HG02588 (cell line): ENCODE measurements at regions not wholly inside any gene's neighbourhood (a gene's known extent, or its start where the extent isn't known, plus 50 kb on each side); places are given as distances from the start of the nearest gene placed in this dataset.
"Not testable (repeated sequence)": the region's sequence is repeated elsewhere in the genome, so short reads cannot be mapped to it uniquely, and the experiment has no call there.

Experiments used
- ATAC-seq: cut with Tn5 transposase; IDR thresholded peaks from one replicate; pipeline ENCODE4 v1.9.1; 2021; ENCODE audit warnings: mild to moderate bottlenecking, moderate library complexity; ENCODE audit not compliant: unreplicated experiment

DNA sequence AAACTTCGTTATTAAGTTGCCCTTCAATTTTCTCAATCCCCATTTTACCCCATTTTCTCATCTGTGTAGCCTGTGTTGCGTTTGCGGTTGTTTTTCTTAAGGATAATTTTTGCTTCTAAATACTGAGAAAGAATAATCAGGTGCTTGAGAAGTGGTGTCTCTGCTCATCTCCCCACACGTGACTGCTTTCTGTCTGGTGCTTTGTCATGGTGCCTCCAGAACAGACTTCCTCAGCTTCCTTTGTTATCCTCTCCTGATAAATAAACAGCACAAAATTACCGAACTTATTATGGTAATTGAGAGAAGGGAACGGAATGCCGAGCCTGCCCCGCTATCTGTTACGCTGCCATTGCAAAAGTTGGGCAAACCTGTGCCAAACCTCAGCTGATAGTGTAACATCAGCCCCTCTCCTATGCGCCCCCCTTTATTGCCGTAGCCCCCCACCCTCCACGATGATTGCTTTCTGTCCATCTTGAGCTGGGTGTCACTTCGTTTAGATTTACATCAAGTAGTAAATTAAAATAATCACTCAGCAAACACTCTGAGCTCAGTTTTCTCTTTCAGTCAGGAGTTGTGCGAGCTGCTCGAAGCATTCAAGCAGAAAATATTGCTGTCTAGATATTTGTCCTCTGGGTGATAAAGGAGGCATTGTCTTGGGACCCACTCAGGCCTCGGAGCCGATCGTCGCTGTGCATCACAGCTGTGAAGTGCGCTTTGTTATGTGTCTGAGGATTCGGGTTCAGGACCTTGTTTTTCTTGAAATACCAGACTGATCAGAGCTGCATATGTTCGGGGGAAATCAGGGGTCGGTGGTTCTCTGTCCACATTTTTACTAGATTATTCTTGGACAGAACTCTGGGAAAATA, 1008.5 kb upstream of the FANCL start:
- ATAC-seq, result no peak

DNA sequence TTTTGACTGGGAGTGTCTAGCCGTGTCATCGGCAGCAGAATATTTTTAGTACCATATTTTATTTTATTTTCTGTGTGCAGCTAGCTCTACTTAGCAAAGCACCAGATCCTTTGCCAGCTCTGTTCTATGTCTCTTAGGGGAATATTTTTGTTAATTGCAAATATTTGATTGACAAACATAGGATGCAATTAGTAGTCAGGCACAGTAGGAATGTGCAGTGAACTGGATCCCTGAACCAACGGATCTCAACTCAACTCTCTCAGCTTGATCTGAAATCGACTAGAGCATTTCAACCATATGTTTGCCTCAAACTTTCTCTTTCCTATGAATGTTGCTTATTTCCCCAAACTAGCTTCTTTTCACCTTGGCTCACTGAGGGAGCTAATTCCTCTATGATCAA, 998.0 kb upstream of the FANCL start:
- ATAC-seq, result no peak

DNA sequence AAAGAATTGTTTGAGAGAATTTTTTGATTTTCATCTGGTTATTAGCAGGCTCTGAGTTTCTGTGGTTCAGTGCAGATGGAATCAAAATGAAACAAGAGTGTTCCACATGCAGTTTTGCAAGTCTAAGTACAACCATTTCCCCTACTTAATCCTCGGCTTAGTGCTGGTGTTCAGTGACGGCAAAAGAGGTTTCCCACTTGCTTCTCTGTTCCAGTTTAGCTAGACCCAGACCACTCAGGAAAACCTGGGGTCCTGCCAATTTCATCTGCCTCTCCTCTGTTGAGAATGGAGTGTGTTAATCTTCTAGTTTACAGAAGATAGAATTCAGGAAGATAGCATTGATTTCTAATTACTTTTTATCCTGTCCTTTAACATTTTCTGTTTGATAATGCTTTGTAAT, 996.2 kb upstream of the FANCL start:
- ATAC-seq, result no peak

DNA sequence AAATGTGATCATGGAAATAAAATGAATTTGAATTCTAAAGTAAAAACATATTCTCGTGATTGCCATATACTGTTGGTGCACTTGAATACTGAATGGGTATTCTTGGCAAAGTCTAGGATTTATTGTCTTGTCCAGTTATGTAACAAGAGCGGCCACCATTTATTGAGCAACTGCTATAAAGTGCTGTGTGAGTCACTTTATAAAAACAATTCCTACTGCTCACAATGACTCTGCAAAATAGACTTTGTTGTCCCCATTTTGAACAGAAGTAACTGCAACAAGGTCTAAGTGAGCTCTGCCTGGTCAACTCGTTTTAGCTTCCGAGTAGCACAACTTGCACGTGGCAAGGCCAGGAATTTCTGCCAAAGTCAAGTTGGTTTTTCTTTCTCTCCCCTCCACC, 995.6 kb upstream of the FANCL start:
- no peak for ATAC-seq

DNA sequence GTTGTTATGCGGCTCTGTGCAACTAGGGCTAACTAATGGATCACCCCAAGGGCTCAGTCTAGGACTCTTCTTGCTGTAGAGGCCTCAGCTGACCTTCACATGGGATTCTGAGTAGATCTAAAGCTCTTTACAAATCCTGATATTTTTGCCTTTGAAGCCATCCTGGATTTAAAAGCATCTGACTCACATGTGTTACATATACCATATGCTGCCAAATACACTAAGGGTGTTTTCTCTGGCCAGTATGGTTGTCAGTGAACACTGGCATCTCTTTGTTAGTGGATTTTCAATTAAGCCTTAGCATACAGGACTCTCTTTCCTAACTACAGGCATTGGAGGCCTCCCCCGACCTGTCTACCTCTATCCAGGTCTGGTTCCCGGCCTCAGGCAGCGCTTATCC, 992.8 kb upstream of the FANCL start:
- ATAC-seq, result no peak

DNA sequence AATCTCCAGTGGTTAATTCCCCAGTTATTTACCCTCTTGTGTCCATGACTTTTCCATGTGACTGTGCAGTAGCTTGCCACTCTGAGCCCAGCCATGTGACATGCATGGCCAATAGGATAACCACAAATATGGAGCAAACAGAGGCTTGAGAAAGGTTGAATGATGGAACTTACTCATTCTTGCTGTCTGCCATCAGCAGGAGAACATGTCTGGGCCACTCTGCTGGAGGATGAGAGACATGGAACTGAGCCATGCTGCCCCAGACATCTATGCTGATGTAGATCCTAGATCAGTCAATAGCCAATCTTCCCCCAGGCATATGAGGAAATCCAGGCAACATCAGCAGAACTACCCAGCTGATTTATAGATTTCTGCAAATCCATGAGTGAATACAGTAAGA, 992.3 kb upstream of the FANCL start:
- no peak for ATAC-seq

DNA sequence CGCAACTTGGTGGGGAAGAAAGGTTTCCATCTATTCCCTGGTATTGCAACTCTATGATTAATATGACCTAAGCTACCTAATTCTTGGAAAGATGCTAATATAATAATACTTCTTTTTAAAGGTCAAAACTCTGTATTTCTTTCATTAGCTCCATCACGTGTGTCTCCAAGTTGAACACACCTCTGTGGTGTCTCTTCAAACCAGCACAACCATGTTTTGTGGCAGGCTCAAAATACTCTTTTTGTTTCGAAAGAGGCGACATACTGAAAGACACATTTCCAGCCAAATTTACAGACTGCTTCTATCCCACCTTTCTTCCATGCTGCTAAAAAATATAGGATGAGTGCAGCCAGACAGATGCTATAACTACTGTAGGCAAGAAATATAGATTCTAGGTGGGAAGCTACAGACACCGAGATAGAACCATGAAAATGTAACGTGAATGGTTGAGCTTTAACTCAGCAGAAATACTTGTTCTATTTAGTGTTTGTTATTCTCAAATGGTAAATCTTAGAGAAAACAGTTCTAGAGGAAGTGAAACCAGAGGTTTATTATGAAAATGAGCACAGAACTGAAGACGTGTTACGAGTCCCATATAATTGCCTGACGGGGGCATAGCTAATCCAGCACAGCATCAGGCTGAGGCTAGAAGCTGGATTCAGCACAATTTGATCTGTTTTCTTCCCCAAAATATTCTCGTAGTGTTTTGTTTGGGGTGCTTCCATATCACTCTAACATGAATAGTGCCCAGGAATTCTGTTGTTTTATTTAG, 991.5 kb upstream of the FANCL start:
- ATAC-seq, result peak; percentile 94

DNA sequence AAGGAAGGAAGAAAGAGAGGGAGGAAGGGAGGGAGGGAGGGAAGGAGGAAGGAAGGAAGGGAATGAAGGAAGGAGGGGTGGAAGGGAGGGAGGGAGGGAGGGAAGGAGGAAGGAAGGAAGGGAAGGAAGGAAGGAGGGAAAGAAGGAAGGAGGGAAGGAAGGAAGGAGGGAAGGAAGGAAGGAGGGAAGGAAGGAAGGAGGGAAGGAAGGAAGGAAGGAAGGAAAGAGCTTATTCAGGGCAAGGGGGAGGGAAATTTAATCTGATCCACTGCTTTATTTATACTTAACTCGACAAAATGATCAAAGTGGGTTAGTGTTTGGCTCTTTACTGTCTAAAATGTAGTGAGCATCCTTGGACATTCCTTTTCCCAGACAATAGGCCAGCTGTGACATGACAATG, 985.2 kb upstream of the FANCL start:
- ATAC-seq, result not testable (repeated sequence)

DNA sequence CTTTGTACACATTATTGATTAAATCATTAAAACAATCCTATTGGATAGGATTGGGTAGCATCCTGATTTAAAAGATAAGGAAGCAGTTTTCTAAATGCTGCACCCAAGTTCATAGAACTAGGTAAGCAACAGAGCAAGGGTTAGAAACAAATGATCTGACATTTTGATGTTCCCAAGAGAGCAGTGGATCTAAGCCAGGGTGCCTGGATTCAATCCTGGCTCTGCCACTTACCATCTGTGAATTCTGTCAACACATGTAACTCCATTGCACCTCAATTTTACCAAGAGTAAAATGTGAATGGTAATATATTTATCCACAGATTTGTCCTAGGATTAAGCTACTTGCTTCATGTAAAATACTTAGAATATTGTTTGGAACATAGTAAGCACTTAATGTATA, 982.6 kb upstream of the FANCL start:
- ATAC-seq, result no peak

DNA sequence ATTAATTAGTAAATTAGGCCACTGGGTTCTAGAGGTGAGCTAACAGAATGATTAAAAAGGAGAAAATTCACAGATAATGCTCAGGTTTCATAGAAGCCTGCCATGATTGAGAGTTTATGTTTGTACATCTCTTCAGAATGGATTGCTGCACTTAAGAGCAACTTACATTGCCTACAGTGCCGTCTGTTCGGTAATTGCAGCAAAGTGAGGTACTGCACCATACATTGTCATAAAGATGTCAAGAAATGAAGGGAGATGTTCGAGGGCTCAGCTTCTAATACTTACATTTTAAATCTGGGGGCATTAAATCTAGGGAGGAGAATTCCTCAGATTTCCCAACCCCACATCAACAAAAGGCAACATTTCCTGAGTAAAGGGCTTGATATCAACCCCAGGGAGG, 976.2 kb upstream of the FANCL start:
- no peak for ATAC-seq

DNA sequence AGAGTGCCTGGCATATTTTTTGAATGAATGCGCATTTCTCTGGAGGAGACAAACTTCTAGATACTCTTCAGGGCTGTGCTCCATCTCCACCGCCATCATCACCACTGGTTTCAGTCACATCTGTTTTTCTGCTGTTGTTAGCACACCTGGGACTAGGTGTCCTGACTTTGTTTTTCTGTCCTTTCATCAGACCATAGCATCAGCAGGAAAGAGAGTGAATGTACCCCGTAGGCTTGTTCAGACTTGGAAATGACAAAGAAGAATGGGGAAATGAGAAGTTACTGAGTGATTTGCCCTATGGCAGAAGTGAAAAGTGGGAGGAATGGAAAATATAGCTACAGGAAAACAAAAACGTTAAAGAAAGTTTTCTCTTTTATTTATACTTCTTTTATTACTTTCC, 965.2 kb upstream of the FANCL start:
- no peak for ATAC-seq

DNA sequence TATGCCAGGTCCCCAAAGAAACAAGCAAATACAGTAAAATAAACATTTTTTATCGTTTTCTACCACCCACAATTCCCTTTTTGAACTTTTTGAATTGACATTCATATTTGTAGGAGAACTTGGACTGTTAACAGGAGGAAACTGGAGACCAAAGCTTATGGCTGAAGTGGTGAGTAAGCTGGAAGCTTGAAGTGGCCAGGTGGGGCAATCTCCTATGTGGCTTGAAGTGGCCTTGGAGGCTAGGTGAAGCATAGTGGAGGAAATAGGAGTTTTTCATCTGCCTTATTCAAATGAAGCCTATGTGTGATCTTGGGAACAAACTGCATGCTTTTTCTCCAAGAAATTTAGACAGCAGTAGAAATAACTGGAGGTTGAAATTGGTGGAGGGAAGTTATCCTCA, 962.9 kb upstream of the FANCL start:
- no peak for ATAC-seq

DNA sequence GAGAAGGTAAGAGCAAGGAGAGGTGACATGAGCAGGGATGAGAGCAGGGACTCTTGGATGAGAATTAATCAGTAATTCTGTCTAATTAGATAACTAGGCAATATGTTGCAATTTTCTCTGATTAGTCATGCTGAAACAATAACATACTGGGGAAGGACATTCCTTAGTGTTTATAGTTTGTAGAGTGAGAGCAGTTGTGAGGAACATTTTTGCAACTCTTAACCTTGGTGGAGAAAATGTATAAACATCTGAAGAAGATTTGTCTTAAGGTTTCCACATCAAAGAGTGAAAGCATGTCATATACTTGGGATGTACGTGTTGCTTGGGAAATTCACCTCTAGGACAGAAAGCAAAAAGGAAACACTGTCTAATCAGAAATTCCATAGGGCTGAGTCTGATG, 955.4 kb upstream of the FANCL start:
- no peak for ATAC-seq

DNA sequence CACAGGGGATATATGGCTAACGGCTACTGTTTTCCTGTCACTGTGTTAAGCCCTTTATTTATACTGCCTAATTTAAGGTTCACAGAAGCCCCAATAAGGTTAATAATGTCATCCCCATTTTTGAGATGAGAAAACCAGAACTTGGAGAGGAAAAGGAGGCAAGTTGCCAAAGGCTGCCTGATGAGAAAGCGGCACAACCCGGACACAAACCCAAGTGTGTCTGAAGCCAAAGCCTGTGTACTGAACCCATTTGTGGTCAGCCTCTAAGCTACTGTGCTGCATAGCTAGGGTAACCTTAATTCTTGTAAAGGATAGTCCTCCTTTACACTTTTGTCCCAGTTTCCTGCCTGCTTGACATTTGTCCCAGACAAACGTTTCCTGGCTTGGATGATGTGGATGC, 954.7 kb upstream of the FANCL start:
- no peak for ATAC-seq

DNA sequence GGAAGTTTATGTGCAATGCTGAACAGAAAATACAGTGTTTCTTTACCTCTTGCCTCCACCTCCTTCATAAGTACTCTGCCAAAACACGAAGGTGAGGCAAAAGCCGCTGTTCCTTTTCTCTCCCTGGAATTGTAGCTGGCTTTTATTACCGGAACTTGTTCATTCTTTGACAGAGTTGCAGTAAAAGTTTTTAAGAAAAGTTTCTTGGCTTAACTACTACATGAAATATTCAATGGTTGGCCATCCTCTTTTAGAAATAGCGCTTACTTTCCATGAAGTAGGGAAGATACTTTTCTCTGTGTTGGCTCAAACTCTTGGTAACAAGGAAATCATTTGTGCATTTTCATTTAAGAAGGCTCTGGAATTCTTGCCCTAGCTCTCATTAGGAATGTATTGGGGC, 950.7 kb upstream of the FANCL start:
- no peak for ATAC-seq

DNA sequence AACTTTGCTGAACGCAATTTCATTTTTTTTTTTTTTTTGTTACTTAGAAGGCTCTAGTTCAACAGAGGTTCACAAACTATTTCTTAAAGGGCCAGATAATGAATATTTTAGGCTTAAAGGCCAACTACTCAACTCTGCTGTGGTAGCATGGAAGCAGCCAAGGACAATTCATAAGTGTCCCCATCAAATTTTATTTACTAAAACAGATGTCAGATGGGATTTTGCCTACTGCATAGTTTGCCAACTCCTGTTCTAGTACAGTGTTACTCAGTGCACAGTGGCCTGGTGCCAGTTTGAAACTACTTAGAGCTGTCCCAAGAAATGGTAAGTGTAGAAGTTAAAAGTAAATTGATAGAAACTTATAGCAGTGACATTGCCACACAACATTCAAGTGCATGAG, 949.4 kb upstream of the FANCL start:
- ATAC-seq, result no peak

DNA sequence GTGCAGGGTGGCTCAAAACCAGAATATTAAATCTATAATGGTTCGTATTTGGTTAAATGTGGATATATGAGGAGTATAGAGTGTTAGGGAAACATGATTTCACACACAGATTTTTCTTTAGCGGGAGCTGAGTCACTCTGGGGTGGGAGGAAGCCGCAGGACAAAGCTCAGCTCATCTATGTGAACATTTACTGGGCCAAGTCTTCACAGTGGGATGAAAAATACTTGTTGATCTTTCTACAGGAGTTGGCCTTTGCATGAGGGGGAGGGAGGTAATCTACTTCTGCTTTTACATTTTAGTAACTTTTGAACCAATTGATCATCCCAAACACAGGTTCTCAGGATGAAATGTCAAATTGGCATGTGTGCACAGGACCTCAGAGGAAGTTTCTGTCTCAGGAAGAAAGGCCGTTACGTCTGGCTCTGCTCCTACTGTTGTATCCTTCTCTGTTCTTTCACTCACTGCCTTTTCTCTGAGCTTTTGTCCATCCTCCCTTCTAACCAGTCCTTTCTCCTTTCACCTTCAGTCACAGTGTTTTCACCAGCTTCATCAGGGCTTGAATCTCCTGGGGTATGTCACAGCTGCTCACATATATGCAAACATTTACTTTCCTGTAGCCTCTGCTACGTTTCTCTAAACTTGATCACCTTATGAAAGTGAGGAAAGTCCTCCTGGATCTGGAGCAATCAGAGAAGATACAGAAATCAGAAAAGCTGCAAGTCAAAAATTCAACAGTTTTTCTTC, 943.3 kb upstream of the FANCL start:
- ATAC-seq, result no peak

DNA sequence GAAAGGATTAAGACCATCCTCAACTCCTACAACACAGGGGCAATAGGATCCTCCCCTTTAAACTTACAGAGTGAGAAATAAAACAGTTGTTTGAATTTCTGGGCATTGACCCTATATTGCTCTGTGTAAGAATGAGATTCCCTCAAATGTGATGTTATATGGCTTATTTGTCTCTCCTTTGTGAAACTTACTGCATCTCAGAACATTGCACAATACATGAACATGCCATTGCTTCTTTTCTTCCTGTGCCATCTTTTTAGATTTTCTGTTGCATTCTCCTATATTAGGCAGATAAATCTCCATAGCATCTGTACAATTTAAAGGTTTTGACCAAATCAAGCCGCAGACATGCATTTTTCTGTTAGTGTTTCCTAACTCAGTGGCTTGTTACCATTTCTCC, 941.9 kb upstream of the FANCL start:
- ATAC-seq, result no peak

DNA sequence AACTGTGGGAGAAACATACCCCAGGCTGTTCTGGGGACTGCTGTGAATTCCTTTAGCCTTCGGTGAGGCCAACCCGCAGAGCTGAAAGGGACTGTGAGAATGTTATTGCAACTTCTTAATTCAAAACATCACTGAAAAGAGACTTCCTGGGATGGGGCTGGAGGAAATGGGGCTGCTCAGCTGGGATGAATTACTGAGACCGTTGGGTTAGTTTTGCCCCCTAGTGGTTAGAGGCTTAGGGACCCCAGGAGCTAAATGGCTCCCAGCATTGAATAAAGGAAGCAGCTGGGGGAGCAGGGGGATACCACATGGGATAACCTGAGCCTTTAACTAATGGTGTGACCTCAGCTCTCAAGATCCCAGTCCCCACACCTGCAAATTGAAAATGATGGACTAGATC, 941.1 kb upstream of the FANCL start:
- ATAC-seq, result no peak

DNA sequence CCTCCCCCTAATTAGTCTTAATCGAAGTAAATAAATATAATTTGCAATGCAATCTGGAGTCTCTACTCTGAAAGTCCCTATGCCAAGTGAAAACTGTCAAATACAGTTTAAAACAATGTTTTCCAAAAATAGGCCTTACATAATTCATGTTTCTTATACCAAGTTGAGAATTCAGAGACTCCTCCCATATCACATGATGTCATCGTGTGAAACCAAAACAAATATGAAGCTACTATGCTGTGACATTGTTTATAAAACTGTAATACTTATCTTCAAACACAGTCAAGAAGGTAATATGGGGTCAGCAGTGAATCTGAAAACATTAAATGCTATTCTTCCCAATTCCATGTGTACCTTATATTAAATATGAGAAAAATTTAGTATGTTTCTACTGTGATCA, 940.2 kb upstream of the FANCL start:
- no peak for ATAC-seq

DNA sequence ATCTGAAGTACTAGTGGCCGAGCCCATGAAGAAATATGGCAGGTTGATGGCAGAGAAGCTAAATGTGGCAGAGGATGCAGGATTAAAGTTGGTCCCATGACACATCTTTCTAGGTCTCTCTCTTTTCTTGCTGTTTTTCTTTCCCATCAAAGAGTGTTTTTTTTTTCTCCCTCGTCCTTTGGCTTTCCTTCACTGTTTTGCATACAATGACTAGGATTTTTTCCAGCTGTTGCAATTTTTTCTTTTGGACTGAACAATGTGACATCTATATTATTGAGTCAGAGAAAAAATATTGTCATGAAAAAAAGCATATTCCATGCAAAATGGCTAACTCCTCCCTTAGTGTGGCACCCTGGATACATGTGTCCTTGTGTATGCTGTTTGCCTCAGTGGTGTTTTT, 939.5 kb upstream of the FANCL start:
- ATAC-seq, result no peak

DNA sequence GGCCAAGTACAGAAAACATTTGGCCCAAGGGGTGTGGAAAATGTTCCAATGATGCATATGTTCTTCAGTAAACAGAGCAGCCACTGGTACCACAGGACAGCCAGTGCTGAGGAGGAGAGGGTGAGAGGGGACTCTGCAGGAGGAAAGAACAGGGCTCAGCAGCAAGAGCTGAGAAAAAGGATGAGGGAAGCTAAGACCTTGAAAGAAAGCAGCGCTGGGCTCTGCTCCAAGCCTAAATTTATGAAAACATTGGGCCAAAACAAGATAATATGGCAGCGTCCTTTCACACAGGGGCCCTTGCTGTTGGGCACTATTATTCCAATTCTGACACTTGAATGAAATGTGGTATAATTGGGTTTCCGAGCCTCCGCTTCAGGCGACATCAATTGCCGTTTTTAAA, 939.0 kb upstream of the FANCL start:
- ATAC-seq, result no peak
